GM13977 (cell line): ENCODE measurements at regions not wholly inside any gene's neighbourhood (a gene's known extent, or its start where the extent isn't known, plus 50 kb on each side); places are given as distances from the start of the nearest gene placed in this dataset.

Experiments
- DNase-seq: peaks from one replicate; pipeline ENCODE4 v3.0.0; 2012; ENCODE audit warnings: low spot score
- CTCF ChIP-seq: IDR thresholded peaks from 2 replicates; pipeline ENCODE4 v1.5.1; 2012; ENCODE audit warnings: mild to moderate bottlenecking, control low read depth; ENCODE audit not compliant: insufficient read depth; ENCODE audit errors: extremely low read depth, missing control alignments
- in situ Hi-C: fragments of 300-500 bp; cut with MboI; formaldehyde crosslinking; loops from one replicate; pipeline ENCODE4 v1.12.0; 2022; ENCODE audit warnings: low sequenced_read_pairs, low pct_unique_long_range_greater_than_20kb, mixed read lengths, inconsistent platforms; ENCODE audit not compliant: unreplicated experiment

- in situ Hi-C loops, result loop anchor here (25.0 kb wide), 1 partner anchor 755 kb away; no protein-coding TSS in a partner anchor
- DNase-seq, result no peak
- no peak for TF ChIP-seq CTCF
Observed at GRCh38 chr7:16067711-16068110, 353.6 kb downstream of the CRPPA start.

GRCh38 chr7:16066805-16067459 is 354.4 kb downstream of the CRPPA start:
- in situ Hi-C loops, result loop anchor here (25.0 kb wide), 1 partner anchor 755 kb away; no protein-coding TSS in a partner anchor
- DNase-seq, result no peak
- TF ChIP-seq CTCF, result no peak

- DNase-seq, result no peak
- in situ Hi-C loops, result loop anchor here (25.0 kb wide), 1 partner anchor 754 kb away; no protein-coding TSS in a partner anchor
- TF ChIP-seq CTCF, result no peak
Observed at GRCh38 chr7:16065939-16066338, 355.4 kb downstream of the CRPPA start.

- TF ChIP-seq CTCF, result no peak
- in situ Hi-C loops, result loop anchor here (25.0 kb wide), 1 partner anchor 752 kb away; no protein-coding TSS in a partner anchor
- DNase-seq, result no peak
Observed at GRCh38 chr7:16063716-16064675, 357.3 kb downstream of the CRPPA start.

- no peak for DNase-seq
- TF ChIP-seq CTCF, result no peak
- in situ Hi-C loops, result loop anchor here (25.0 kb wide), 1 partner anchor 751 kb away; no protein-coding TSS in a partner anchor
Observed at GRCh38 chr7:16063221-16063620, 358.1 kb downstream of the CRPPA start.

- DNase-seq, result no peak
- in situ Hi-C loops, result loop anchor here (25.0 kb wide), 1 partner anchor 750 kb away; no protein-coding TSS in a partner anchor
- TF ChIP-seq CTCF, result no peak
Observed at GRCh38 chr7:16062269-16062668, 359.1 kb downstream of the CRPPA start.
